Osteocyte (in vitro differentiated cells): ENCODE measurements at regions not wholly inside any gene's neighbourhood (a gene's known extent, or its start where the extent isn't known, plus 50 kb on each side); places are given as distances from the start of the nearest gene placed in this dataset.
"Not testable (repeated sequence)": the region's sequence is repeated elsewhere in the genome, so short reads cannot be mapped to it uniquely, and the experiment has no call there.

ENCODE experiments used
- DNase-seq: peaks from one replicate; pipeline ENCODE4 v3.0.0; 2021; ENCODE audit warnings: mixed read lengths; ENCODE audit not compliant: unreplicated experiment; ENCODE audit errors: extremely low spot score
- H3K27ac Mint-ChIP-seq: one replicate; pipeline ENCODE4 v1.8.0; 2021; ENCODE audit warnings: mild to moderate bottlenecking, mixed read lengths; ENCODE audit not compliant: unreplicated experiment
- H3K27me3 Mint-ChIP-seq: one replicate; pipeline ENCODE4 v1.8.0; 2021; ENCODE audit warnings: mixed read lengths; ENCODE audit not compliant: unreplicated experiment
- H3K36me3 Mint-ChIP-seq: one replicate; pipeline ENCODE4 v1.8.0; 2021; ENCODE audit warnings: mixed read lengths; ENCODE audit not compliant: unreplicated experiment
- H3K4me1 Mint-ChIP-seq: one replicate; pipeline ENCODE4 v1.8.0; 2021; ENCODE audit warnings: mixed read lengths; ENCODE audit not compliant: unreplicated experiment
- H3K4me3 Mint-ChIP-seq: one replicate; pipeline ENCODE4 v1.8.0; 2021; ENCODE audit warnings: mild to moderate bottlenecking, moderate library complexity, mixed read lengths; ENCODE audit not compliant: unreplicated experiment
- H3K9me3 Mint-ChIP-seq: one replicate; pipeline ENCODE4 v1.8.0; 2021; ENCODE audit warnings: mixed read lengths; ENCODE audit not compliant: unreplicated experiment
- TF ChIP-seq, protein P1 (sequence below): fragments of 200-600 bp; sonication (generic); IDR thresholded peaks from 2 replicates; pipeline ENCODE4 v1.5.0; 2021; ENCODE audit warnings: antibody characterized with exemption, mild to moderate bottlenecking, moderate library complexity

DNA sequence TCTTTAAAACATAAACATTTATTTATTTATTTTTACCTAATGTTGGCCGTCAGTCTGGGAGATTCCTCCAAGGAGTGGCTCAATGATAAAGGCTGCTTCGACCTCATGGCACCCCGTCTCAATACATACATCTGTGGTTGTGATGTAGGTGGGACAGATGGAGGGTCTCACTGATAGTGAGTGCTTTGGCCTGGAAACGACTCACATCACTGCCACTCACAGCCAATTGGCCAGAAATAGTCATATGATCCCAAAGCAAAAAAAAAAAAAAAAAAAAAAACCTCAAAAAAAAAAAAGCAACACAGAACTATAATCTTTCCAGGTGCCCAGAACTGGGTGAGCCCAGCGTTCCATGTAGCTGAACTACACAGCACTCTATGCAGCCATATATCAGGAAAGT, 125.4 kb downstream of the PSAT1 start:
- TF ChIP-seq, protein P1, sequence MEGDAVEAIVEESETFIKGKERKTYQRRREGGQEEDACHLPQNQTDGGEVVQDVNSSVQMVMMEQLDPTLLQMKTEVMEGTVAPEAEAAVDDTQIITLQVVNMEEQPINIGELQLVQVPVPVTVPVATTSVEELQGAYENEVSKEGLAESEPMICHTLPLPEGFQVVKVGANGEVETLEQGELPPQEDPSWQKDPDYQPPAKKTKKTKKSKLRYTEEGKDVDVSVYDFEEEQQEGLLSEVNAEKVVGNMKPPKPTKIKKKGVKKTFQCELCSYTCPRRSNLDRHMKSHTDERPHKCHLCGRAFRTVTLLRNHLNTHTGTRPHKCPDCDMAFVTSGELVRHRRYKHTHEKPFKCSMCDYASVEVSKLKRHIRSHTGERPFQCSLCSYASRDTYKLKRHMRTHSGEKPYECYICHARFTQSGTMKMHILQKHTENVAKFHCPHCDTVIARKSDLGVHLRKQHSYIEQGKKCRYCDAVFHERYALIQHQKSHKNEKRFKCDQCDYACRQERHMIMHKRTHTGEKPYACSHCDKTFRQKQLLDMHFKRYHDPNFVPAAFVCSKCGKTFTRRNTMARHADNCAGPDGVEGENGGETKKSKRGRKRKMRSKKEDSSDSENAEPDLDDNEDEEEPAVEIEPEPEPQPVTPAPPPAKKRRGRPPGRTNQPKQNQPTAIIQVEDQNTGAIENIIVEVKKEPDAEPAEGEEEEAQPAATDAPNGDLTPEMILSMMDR: no peak
- Mint-ChIP-seq H3K36me3 (no peaks in the 10 kb centered on the region), H3K27me3 (no peaks in the 10 kb centered on the region), H3K4me1 (no peaks in the 10 kb centered on the region), H3K9me3 (peaks cover 3% of the 10 kb centered on the region), H3K27ac (no peak overlapping the region), H3K4me3 (no peak overlapping the region)
- DNase-seq: no peak

DNA sequence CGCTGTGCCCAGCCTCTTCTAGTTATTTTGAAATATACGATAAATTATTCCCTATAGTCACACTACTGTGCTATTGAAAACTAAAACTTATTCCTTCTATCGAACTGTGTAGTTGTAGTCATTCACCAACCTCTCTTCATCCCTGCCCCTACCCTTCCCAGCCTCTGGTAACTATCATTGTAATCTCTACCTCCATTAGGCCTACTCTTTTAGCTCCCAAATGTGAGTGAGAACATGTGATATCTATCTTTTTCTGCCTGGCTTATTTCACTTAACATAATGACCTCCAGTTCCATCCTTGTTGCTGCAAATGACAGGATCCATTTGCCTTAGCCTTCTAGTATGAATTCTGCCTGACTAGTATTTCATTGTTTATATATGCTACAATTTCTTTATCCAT, 127.4 kb downstream of the PSAT1 start:
- Mint-ChIP-seq H3K9me3 (peaks cover 10% of the 10 kb centered on the region), H3K4me3 (no peak overlapping the region), H3K27ac (no peak overlapping the region), H3K27me3 (no peaks in the 10 kb centered on the region), H3K4me1 (no peaks in the 10 kb centered on the region), H3K36me3 (no peaks in the 10 kb centered on the region)
- TF ChIP-seq, protein P1: no peak
- DNase-seq: no peak

DNA sequence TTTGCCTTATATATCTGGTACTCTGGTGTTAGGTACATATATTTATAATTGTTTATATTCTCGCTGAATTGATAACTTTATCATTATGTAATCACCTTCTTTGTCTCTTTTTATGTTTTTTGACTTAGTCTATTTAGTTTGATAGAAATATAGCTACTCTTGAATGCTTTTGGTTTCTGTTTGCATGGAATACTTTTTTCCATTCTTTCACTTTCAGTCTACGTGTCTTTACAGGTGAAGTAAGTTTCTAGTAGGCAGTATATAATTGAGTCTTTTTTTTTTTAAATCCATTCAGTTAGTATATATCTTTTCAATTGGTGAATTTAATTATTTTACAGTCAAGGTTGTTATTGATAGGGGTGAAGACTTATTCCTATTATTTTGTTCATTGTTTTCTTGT, 131.7 kb downstream of the PSAT1 start:
- TF ChIP-seq, protein P1: no peak
- Mint-ChIP-seq H3K36me3 (no peaks in the 10 kb centered on the region), H3K4me3 (no peak overlapping the region), H3K27ac (no peak overlapping the region), H3K4me1 (no peaks in the 10 kb centered on the region), H3K9me3 (peaks cover 14% of the 10 kb centered on the region), H3K27me3 (no peaks in the 10 kb centered on the region)
- DNase-seq: no peak

DNA sequence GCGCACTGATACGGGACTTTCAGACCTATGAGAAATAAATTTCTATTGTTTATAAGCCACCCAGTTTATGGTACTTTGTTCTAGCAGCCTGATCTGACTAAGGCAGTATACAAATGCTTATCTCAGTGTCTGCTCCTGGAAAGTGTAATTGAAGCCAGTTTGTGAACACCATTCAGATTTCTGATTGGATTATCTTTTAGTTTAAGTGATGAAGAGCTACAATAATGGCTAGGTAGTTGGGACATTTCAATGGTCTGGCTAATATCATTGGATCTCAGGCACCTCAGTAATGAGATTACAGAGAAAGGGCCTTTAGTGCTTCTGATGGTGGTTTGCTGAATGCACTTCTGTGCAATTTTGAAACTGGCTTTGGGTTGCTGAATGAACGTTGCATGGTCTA, 133.5 kb downstream of the PSAT1 start:
- no peaks in the 10 kb centered on the region for H3K36me3 Mint-ChIP-seq
- TF ChIP-seq, protein P1: no peak
- H3K27ac Mint-ChIP-seq: no peak overlapping the region
- DNase-seq: no peak
- no peaks in the 10 kb centered on the region for H3K4me1 Mint-ChIP-seq
- no peak overlapping the region for H3K4me3 Mint-ChIP-seq
- H3K9me3 Mint-ChIP-seq: peaks cover 11% of the 10 kb centered on the region
- H3K27me3 Mint-ChIP-seq: no peaks in the 10 kb centered on the region

DNA sequence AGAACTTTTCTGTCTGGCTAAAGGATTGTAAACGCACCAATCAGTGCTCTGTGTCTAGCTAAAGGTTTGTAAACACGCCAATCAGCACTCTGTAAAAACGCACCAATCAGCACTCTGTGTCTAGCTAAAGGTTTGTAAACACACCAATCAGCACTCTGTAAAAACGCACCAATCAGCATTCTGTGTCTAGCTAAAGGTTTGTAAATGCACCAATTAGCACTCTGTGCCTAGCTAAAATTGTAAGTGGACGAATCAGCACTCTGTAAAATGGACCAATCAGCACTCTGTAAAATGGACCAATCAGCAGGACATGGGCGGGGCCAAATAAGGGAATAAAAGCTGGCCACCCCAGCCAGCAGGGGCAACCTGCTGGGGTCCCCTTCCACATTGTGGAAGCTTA, 134.1 kb downstream of the PSAT1 start:
- not testable (repeated sequence) for H3K4me3 Mint-ChIP-seq, H3K27ac Mint-ChIP-seq, H3K27me3 Mint-ChIP-seq, H3K4me1 Mint-ChIP-seq, DNase-seq, H3K36me3 Mint-ChIP-seq
- peaks cover 11% of the 10 kb centered on the region for H3K9me3 Mint-ChIP-seq

DNA sequence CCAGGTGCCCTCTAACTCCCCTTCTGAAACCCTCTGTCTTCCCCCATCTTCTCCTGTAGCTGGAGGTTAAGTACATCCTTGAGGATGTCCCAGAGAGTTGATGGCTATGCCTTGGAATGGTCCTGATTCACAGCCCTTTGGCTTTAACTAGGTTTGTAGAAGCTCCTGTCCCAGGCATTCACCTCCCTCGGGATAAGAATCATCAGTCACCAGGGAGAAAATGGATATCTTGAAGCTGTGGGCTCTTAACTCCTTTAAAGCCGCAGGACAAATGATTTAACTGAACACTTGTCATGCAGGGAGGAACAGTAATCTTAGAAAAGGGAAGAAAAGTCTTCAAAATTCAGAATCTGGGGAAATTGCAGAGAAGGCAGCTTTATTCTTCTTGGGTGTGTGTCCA, 139.9 kb downstream of the PSAT1 start:
- Mint-ChIP-seq H3K27me3 (no peaks in the 10 kb centered on the region), H3K4me1 (peaks cover 22% of the 10 kb centered on the region), H3K36me3 (no peaks in the 10 kb centered on the region), H3K4me3 (no peak overlapping the region), H3K27ac (no peak overlapping the region), H3K9me3 (no peaks in the 10 kb centered on the region)
- no peak for DNase-seq
- TF ChIP-seq, protein P1: no peak
